CD14-positive monocyte (primary cell): ENCODE measurements at regions not wholly inside any gene's neighbourhood (a gene's known extent, or its start where the extent isn't known, plus 50 kb on each side); places are given as distances from the start of the nearest gene placed in this dataset.

Experiments
- DNase-seq, 3 donors: peaks; one replicate each; pipeline ENCODE4 v3.0.0-alpha.2; 2011 to 2022
- H2AFZ ChIP-seq: 2 replicates; pipeline ENCODE4 v1.6.0; 2012; ENCODE audit warnings: mild to moderate bottlenecking, low read depth, low read length, inconsistent platforms; ENCODE audit not compliant: insufficient read depth, poor library complexity, severe bottlenecking
- H3K27ac ChIP-seq, 2 donors: 1 replicate in 1 of 2; 2 replicates in 1 of 2; pipeline ENCODE4 v1.5.1; 2012 to 2013; ENCODE audit warnings: low read length in 2 of 2, control low read depth in 1 of 2, inconsistent platforms in 1 of 2, low read depth in 1 of 2, mild to moderate bottlenecking in 1 of 2
- H3K27me3 ChIP-seq, 2 donors: one replicate each; pipeline versions ENCODE4 v1.6.0 to v1.6.1; 2011 to 2013; ENCODE audit warnings: low read length in 2 of 2; ENCODE audit not compliant: control insufficient read depth in 2 of 2, insufficient read depth in 2 of 2
- H3K36me3 ChIP-seq, 2 donors: replicated peaks in 1 of 2; 1 replicate in 1 of 2; 2 replicates in 1 of 2; pipeline versions ENCODE4 v1.5.1 to v1.6.1; 2012 to 2013; ENCODE audit warnings: low read length in 2 of 2, control low read depth in 1 of 2, inconsistent platforms in 1 of 2, mild to moderate bottlenecking in 1 of 2; ENCODE audit not compliant: insufficient read depth in 2 of 2, control insufficient read depth in 1 of 2
- H3K4me1 ChIP-seq, 2 donors: 1 replicate in 1 of 2; 2 replicates in 1 of 2; pipeline versions ENCODE4 v1.5.1 to v1.6.1; 2012 to 2013; ENCODE audit warnings: low read length in 2 of 2, control low read depth in 1 of 2, inconsistent platforms in 1 of 2, mild to moderate bottlenecking in 1 of 2, moderate library complexity in 1 of 2; ENCODE audit not compliant: insufficient read depth in 2 of 2, control insufficient read depth in 1 of 2
- H3K4me2 ChIP-seq: replicated peaks from 2 replicates; pipeline ENCODE3; 2012; ENCODE audit warnings: low read length, moderate library complexity, mild to moderate bottlenecking; ENCODE audit not compliant: poor library complexity, severe bottlenecking; ENCODE audit errors: extremely low read depth
- H3K4me3 ChIP-seq, 3 experiments: fragments of 200-600 bp in 1 of 3; sonication (generic) in 1 of 3; replicated peaks in 1 of 3; 1 replicate in 2 of 3; 2 replicates in 1 of 3; pipeline ENCODE4 v1.5.1; 2011 to 2013; ENCODE audit warnings: low read length in 3 of 3, mild to moderate bottlenecking in 3 of 3, control low read depth in 2 of 3, low read depth in 2 of 3, inconsistent platforms in 1 of 3, moderate library complexity in 1 of 3
- H3K79me2 ChIP-seq: 2 replicates; pipeline ENCODE4 v1.6.0; 2012; ENCODE audit warnings: mild to moderate bottlenecking, control low read depth, inconsistent platforms, low read length, moderate library complexity; ENCODE audit not compliant: insufficient read depth
- H3K9ac ChIP-seq: 2 replicates; pipeline ENCODE4 v1.6.0; 2017; ENCODE audit warnings: low read length, mild to moderate bottlenecking; ENCODE audit not compliant: insufficient read depth, poor library complexity, severe bottlenecking
- H3K9me3 ChIP-seq, 2 donors: replicated peaks in 1 of 2; 1 replicate in 1 of 2; 2 replicates in 1 of 2; pipeline versions ENCODE4 v1.5.1 to v1.6.1; 2012 to 2013; ENCODE audit warnings: low read length in 2 of 2, control low read depth in 1 of 2; ENCODE audit not compliant: control insufficient read depth in 1 of 2, insufficient read depth in 1 of 2
- H4K20me1 ChIP-seq: 2 replicates; pipeline ENCODE4 v1.6.0; 2012; ENCODE audit warnings: mild to moderate bottlenecking, low read length, control low read depth, moderate library complexity; ENCODE audit not compliant: insufficient read depth
- H3K27ac Mint-ChIP-seq, 7 donors: one replicate each; pipeline ENCODE4 v1.8.0; 2020; ENCODE audit warnings: mild to moderate bottlenecking in 7 of 7, mixed read lengths in 7 of 7, moderate library complexity in 6 of 7, inconsistent platforms in 2 of 7
- H3K27me3 Mint-ChIP-seq, 3 donors: one replicate each; pipeline ENCODE4 v1.8.0; 2021 to 2022; ENCODE audit warnings: low read depth in 3 of 3, mild to moderate bottlenecking in 3 of 3, mixed read lengths in 3 of 3, moderate library complexity in 3 of 3, inconsistent platforms in 1 of 3
- H3K36me3 Mint-ChIP-seq, 2 donors: one replicate each; pipeline ENCODE4 v1.8.0; 2020; ENCODE audit warnings: mixed read lengths in 2 of 2, inconsistent platforms in 1 of 2, mild to moderate bottlenecking in 1 of 2
- H3K4me1 Mint-ChIP-seq: one replicate; pipeline ENCODE4 v1.8.0; 2020; ENCODE audit warnings: mild to moderate bottlenecking, mixed read lengths
- H3K4me3 Mint-ChIP-seq, 2 donors: one replicate each; pipeline ENCODE4 v1.8.0; 2020; ENCODE audit warnings: mild to moderate bottlenecking in 2 of 2, mixed read lengths in 2 of 2, moderate library complexity in 1 of 2
- H3K9me3 Mint-ChIP-seq, 7 donors: one replicate each; pipeline ENCODE4 v1.8.0; 2020 to 2022; ENCODE audit warnings: mixed read lengths in 7 of 7, mild to moderate bottlenecking in 6 of 7, moderate library complexity in 6 of 7, inconsistent platforms in 2 of 7
- CTCF ChIP-seq: fragments of 200-600 bp; IDR thresholded peaks from one replicate; pipeline ENCODE4 v1.8.0; 2022; ENCODE audit warnings: antibody characterized with exemption, mild to moderate bottlenecking
- WGBS: methylation state at CpG from one replicate; pipeline ENCODE4 v1.1.5; 2013; ENCODE audit warnings: missing lambda C conversion rate; ENCODE audit not compliant: insufficient coverage; 5-methylcytosine and 5-hydroxymethylcytosine counted together
- intact Hi-C, 2 donors: fragments of 100-400 bp; cut with micrococcal nuclease; formaldehyde crosslinking; loops; one replicate each; pipeline versions ENCODE4 v1.15.0 to v1.15.1; 2023

- intact Hi-C loops: loop anchor here (5.0 kb wide), 1 partner anchor 34 kb away; no protein-coding TSS in a partner anchor
Observed at GRCh38 chr17:77883213-77883650, 75.3 kb upstream of the TNRC6C start.

GRCh38 chr17:77884019-77884418, 74.5 kb upstream of the TNRC6C start:
- H3K9me3 Mint-ChIP-seq: peaks cover 0 to 7% (median 3%) of the 10 kb centered on the region in 7 donors
- peaks cover 66 to 72% of the 10 kb centered on the region in 2 donors for H3K4me1 ChIP-seq
- DNase-seq: no peak
- no peak overlapping the region for H3K4me2 ChIP-seq
- no peak overlapping the region for H3K9ac ChIP-seq
- peaks cover 5 to 19% of the 10 kb centered on the region in 2 donors for H3K36me3 Mint-ChIP-seq
- H4K20me1 ChIP-seq: peaks cover 3% of the 10 kb centered on the region
- H3K4me1 Mint-ChIP-seq: peaks cover 78% of the 10 kb centered on the region
- H3K27me3 Mint-ChIP-seq: peaks cover 36 to 56% (median 47%) of the 10 kb centered on the region in 3 donors
- no peak overlapping the region for H3K27ac ChIP-seq
- peaks cover 2 to 37% of the 10 kb centered on the region in 2 donors for H3K27me3 ChIP-seq
- H2AFZ ChIP-seq: no peak overlapping the region
- intact Hi-C loops: loop anchor here (5.0 kb wide), 1 partner anchor 33 kb away; no protein-coding TSS in a partner anchor
- peak overlapping the region; percentile 14 to 98 (median 86) for H3K27ac Mint-ChIP-seq
- TF ChIP-seq CTCF: no peak
- H3K36me3 ChIP-seq: no peaks in the 10 kb centered on the region
- H3K4me3 Mint-ChIP-seq: peak overlapping the region in 1 of 2 donors; percentile 55
- no peaks in the 10 kb centered on the region for H3K9me3 ChIP-seq
- no peak overlapping the region for H3K4me3 ChIP-seq
- 90% methylated on average over 9 of the region's 11 CpGs for WGBS
- H3K79me2 ChIP-seq: no peaks in the 10 kb centered on the region

More at GRCh38 chr17:77883213-77883650, 75.3 kb upstream of the TNRC6C start:
- no peak for TF ChIP-seq CTCF
- Histone ChIP-seq H3K4me2 (no peak overlapping the region), H3K36me3 (no peaks in the 10 kb centered on the region), H3K27ac (peak overlapping the region in 1 of 2 donors; percentile 87), H3K4me3 (no peak overlapping the region), H4K20me1 (peaks cover 3% of the 10 kb centered on the region), H3K27me3 (peaks cover under 1 to 30% of the 10 kb centered on the region in 2 donors), H2AFZ (no peak overlapping the region), H3K9ac (peak overlapping the region; percentile 49), H3K9me3 (no peaks in the 10 kb centered on the region), H3K79me2 (no peaks in the 10 kb centered on the region), H3K4me1 (peaks cover 58 to 64% of the 10 kb centered on the region in 2 donors)
- peak overlapping the region in 1 of 2 donors; percentile 46 for H3K4me3 Mint-ChIP-seq
- H3K4me1 Mint-ChIP-seq: peaks cover 73% of the 10 kb centered on the region
- H3K27me3 Mint-ChIP-seq: peaks cover 28 to 49% (median 41%) of the 10 kb centered on the region in 3 donors
- peaks cover 0 to 7% (median 2%) of the 10 kb centered on the region in 7 donors for H3K9me3 Mint-ChIP-seq
- H3K36me3 Mint-ChIP-seq: peaks cover 5 to 19% of the 10 kb centered on the region in 2 donors
- no peak for DNase-seq
- WGBS: 100% methylated on average over 4 of the region's 10 CpGs
- H3K27ac Mint-ChIP-seq: peak overlapping the region in 6 of 7 donors; percentile 70 to 99 (median 98)
